ENCODE measurements at regions not wholly inside any gene's neighbourhood (a gene's known extent, or its start where the extent isn't known, plus 50 kb on each side); places are given as distances from the start of the nearest gene placed in this dataset.

DNA sequence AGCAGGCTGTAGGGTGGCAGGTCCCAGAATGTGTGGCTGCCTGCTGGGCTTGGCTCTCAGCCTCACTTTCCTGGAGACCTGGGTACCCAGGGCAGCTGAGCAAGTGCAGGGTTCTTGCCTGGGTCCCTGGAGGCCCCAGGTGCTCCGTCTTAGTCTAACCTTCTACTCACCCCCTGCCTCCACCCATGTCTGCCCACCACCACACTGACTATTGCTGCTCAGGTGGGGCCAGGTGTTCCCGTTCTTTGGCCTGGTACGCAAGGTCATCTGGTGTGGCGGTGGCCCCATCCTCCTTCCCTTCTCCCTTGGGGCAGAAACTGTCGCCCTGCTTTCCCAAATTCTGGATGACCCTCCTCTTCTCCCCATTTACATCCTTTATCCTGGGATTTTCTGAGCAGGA is 319.9 kb downstream of the TMEM121 start:
- TF ChIP-seq, protein P1, sequence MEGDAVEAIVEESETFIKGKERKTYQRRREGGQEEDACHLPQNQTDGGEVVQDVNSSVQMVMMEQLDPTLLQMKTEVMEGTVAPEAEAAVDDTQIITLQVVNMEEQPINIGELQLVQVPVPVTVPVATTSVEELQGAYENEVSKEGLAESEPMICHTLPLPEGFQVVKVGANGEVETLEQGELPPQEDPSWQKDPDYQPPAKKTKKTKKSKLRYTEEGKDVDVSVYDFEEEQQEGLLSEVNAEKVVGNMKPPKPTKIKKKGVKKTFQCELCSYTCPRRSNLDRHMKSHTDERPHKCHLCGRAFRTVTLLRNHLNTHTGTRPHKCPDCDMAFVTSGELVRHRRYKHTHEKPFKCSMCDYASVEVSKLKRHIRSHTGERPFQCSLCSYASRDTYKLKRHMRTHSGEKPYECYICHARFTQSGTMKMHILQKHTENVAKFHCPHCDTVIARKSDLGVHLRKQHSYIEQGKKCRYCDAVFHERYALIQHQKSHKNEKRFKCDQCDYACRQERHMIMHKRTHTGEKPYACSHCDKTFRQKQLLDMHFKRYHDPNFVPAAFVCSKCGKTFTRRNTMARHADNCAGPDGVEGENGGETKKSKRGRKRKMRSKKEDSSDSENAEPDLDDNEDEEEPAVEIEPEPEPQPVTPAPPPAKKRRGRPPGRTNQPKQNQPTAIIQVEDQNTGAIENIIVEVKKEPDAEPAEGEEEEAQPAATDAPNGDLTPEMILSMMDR (IDR thresholded peaks at IDR 0.05) = no peak
- no peak for TF ChIP-seq POLR2A (IDR thresholded peaks at IDR 0.05)

Data from body of pancreas (tissue), 4 donors.